ENCODE measurements at regions not wholly inside any gene's neighbourhood (a gene's known extent, or its start where the extent isn't known, plus 50 kb on each side); places are given as distances from the start of the nearest gene placed in this dataset.

DNA sequence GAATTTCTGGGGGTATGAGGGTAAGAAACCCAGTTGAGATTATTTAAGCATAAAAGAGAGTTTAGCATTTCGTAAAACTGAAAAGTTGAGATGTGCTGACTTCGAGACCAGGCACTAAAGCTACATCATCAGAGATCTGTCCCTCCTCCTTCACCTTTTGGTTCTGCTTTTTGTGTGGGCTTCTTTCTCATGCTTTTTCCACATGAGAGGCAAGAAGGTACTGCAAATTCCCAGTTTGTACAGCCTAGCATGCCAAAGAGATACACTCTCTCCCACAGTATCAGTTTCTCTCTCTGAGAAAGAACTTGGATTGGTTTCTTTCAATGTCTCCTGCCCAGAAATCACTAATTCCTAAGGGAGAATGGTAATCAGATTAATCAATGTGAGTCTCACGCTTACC is 584.7 kb downstream of the SEMA5A start:
- Histone ChIP-seq H3K27ac (ENCODE audit: low read depth in 1 of 2, low read length in 1 of 2) (no peak overlapping the region), H3K27me3 (ENCODE audit: control insufficient read depth in 3 of 3, insufficient read depth in 3 of 3, low read length in 2 of 3) (no peaks in the 10 kb centered on the region), H3K4me1 (ENCODE audit: control insufficient read depth in 5 of 5, insufficient read depth in 5 of 5, low read length in 5 of 5) (no peaks in the 10 kb centered on the region), H3K36me3 (ENCODE audit: control insufficient read depth in 4 of 4, insufficient read depth in 4 of 4, low read length in 4 of 4) (no peaks in the 10 kb centered on the region), H3K9ac (ENCODE audit: insufficient read depth in 1 of 2, low read length in 2 of 2) (no peak overlapping the region), H3K9me3 (ENCODE audit: control insufficient read depth in 4 of 4, insufficient read depth in 3 of 4, low read length in 3 of 4) (no peaks in the 10 kb centered on the region), H3K4me3 (no peak overlapping the region)
- TF ChIP-seq, protein P1, sequence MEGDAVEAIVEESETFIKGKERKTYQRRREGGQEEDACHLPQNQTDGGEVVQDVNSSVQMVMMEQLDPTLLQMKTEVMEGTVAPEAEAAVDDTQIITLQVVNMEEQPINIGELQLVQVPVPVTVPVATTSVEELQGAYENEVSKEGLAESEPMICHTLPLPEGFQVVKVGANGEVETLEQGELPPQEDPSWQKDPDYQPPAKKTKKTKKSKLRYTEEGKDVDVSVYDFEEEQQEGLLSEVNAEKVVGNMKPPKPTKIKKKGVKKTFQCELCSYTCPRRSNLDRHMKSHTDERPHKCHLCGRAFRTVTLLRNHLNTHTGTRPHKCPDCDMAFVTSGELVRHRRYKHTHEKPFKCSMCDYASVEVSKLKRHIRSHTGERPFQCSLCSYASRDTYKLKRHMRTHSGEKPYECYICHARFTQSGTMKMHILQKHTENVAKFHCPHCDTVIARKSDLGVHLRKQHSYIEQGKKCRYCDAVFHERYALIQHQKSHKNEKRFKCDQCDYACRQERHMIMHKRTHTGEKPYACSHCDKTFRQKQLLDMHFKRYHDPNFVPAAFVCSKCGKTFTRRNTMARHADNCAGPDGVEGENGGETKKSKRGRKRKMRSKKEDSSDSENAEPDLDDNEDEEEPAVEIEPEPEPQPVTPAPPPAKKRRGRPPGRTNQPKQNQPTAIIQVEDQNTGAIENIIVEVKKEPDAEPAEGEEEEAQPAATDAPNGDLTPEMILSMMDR (IDR thresholded peaks at IDR 0.05; ENCODE audit: control extremely low read depth, extremely low read depth): no peak
- ATAC-seq (ENCODE audit: insufficient read depth, low FRiP score) (no peak), DNase-seq (no peak)
- 69 to 81% methylated on average over 3 of the region's 3 CpGs for WGBS, 2 donors

- H3K9me3 ChIP-seq (ENCODE audit: control insufficient read depth in 4 of 4, insufficient read depth in 3 of 4, low read length in 3 of 4): peaks cover 0 to 3% (median 0%) of the 10 kb centered on the region in 4 donors
- TF ChIP-seq, protein P1 (IDR thresholded peaks at IDR 0.05; ENCODE audit: control extremely low read depth, extremely low read depth): no peak
- WGBS, 2 donors: 59 to 65% methylated on average over 4 of the region's 4 CpGs
- no peaks in the 10 kb centered on the region for H3K27me3 ChIP-seq (ENCODE audit: control insufficient read depth in 3 of 3, insufficient read depth in 3 of 3, low read length in 2 of 3)
- no peaks in the 10 kb centered on the region for H3K4me1 ChIP-seq (ENCODE audit: control insufficient read depth in 5 of 5, insufficient read depth in 5 of 5, low read length in 5 of 5)
- H3K36me3 ChIP-seq (ENCODE audit: control insufficient read depth in 4 of 4, insufficient read depth in 4 of 4, low read length in 4 of 4): no peaks in the 10 kb centered on the region
- ATAC-seq (ENCODE audit: insufficient read depth, low FRiP score): no peak
- H3K4me3 ChIP-seq: no peak overlapping the region
- H3K27ac ChIP-seq (ENCODE audit: low read depth in 1 of 2, low read length in 1 of 2): no peak overlapping the region
- no peak overlapping the region for H3K9ac ChIP-seq (ENCODE audit: insufficient read depth in 1 of 2, low read length in 2 of 2)
- no peak for DNase-seq
These were observed 583.9 kb downstream of the SEMA5A start for GRCh38 chr5:8961956-8962355.

GRCh38 chr5:8981016-8981415 is 564.9 kb downstream of the SEMA5A start:
- no peaks in the 10 kb centered on the region for H3K27me3 ChIP-seq (ENCODE audit: control insufficient read depth in 3 of 3, insufficient read depth in 3 of 3, low read length in 2 of 3)
- TF ChIP-seq, protein P1 (IDR thresholded peaks at IDR 0.05; ENCODE audit: control extremely low read depth, extremely low read depth): no peak
- 84 to 90% methylated on average over 5 of the region's 5 CpGs for WGBS, 2 donors
- peaks cover 0 to 3% (median 1%) of the 10 kb centered on the region in 4 donors for H3K9me3 ChIP-seq (ENCODE audit: control insufficient read depth in 4 of 4, insufficient read depth in 3 of 4, low read length in 3 of 4)
- ATAC-seq (ENCODE audit: insufficient read depth, low FRiP score) (no peak), DNase-seq (no peak)
- no peaks in the 10 kb centered on the region for H3K36me3 ChIP-seq (ENCODE audit: control insufficient read depth in 4 of 4, insufficient read depth in 4 of 4, low read length in 4 of 4)
- no peak overlapping the region for H3K27ac ChIP-seq (ENCODE audit: low read depth in 1 of 2, low read length in 1 of 2)
- no peak overlapping the region for H3K9ac ChIP-seq (ENCODE audit: insufficient read depth in 1 of 2, low read length in 2 of 2)
- H3K4me3 ChIP-seq: no peak overlapping the region
- no peaks in the 10 kb centered on the region for H3K4me1 ChIP-seq (ENCODE audit: control insufficient read depth in 5 of 5, insufficient read depth in 5 of 5, low read length in 5 of 5)

DNA sequence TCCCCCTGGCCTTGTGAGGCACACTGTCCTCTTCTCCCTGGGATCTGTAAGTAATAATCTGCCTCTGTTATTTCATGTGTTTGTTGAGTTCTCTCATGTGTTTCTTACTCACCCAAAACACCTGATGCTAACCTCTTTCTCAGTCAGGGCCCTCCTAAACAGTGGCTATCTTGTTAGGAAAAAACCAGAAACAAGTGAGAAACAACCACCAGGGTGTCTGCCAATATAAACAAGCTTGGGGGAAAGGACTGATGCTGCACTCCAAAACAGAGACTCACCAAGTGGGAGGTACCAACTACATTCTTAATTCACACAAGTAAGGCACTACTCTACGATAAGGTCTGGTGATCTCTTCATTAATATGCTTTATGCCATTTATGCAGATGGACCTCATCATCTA is 564.4 kb downstream of the SEMA5A start:
- no peaks in the 10 kb centered on the region for H3K27me3 ChIP-seq (ENCODE audit: control insufficient read depth in 3 of 3, insufficient read depth in 3 of 3, low read length in 2 of 3)
- no peak overlapping the region for H3K4me3 ChIP-seq
- no peak overlapping the region for H3K9ac ChIP-seq (ENCODE audit: insufficient read depth in 1 of 2, low read length in 2 of 2)
- H3K36me3 ChIP-seq (ENCODE audit: control insufficient read depth in 4 of 4, insufficient read depth in 4 of 4, low read length in 4 of 4): no peaks in the 10 kb centered on the region
- WGBS, 2 donors: 77 to 88% methylated on average over 1 of the region's 1 CpG
- no peaks in the 10 kb centered on the region for H3K4me1 ChIP-seq (ENCODE audit: control insufficient read depth in 5 of 5, insufficient read depth in 5 of 5, low read length in 5 of 5)
- DNase-seq (peak in 1 of 3 donors; percentile 1), ATAC-seq (ENCODE audit: insufficient read depth, low FRiP score) (no peak)
- TF ChIP-seq, protein P1 (IDR thresholded peaks at IDR 0.05; ENCODE audit: control extremely low read depth, extremely low read depth): no peak
- H3K27ac ChIP-seq (ENCODE audit: low read depth in 1 of 2, low read length in 1 of 2): no peak overlapping the region
- peaks cover 0 to 3% (median 1%) of the 10 kb centered on the region in 4 donors for H3K9me3 ChIP-seq (ENCODE audit: control insufficient read depth in 4 of 4, insufficient read depth in 3 of 4, low read length in 3 of 4)

All from lung (tissue), 11 donors.